ENCODE measurements at regions not wholly inside any gene's neighbourhood (a gene's known extent, or its start where the extent isn't known, plus 50 kb on each side); places are given as distances from the start of the nearest gene placed in this dataset.
A peak's percentile ranks its signal among the peaks of the same experiment; 100 is the strongest.

GRCh38 chrY:15415165-15415564, 890.8 kb downstream of the NLGN4Y start:
- ATAC-seq (ENCODE audit: low FRiP score in 2 of 2) (no peak), DNase-seq (no peak)
- TF ChIP-seq POLR2AphosphoS5 (IDR thresholded peaks at IDR 0.05): no peak
- no peak for TF ChIP-seq EP300 (IDR thresholded peaks at IDR 0.05)
- TF ChIP-seq CTCF (IDR thresholded peaks at IDR 0.05): no peak
- no peak for TF ChIP-seq POLR2A (IDR thresholded peaks at IDR 0.05)
- no peaks in the 10 kb centered on the region for H3K9me3 ChIP-seq
- no peaks in the 10 kb centered on the region for H3K4me1 ChIP-seq
- H3K27me3 ChIP-seq: no peaks in the 10 kb centered on the region
- 92% methylated on average over 1 of the region's 1 CpG; no CpG with 5 or more reads in 1 of the 2 donors for WGBS, 2 donors
- no peak overlapping the region for H3K4me3 ChIP-seq
- no peaks in the 10 kb centered on the region for H3K36me3 ChIP-seq
- no peak overlapping the region for H3K27ac ChIP-seq

- H3K27me3 ChIP-seq: no peaks in the 10 kb centered on the region
- H3K27ac ChIP-seq: no peak overlapping the region
- no peaks in the 10 kb centered on the region for H3K36me3 ChIP-seq
- no peaks in the 10 kb centered on the region for H3K9me3 ChIP-seq
- TF ChIP-seq POLR2A (IDR thresholded peaks at IDR 0.05) (no peak), POLR2AphosphoS5 (IDR thresholded peaks at IDR 0.05) (no peak), CTCF (IDR thresholded peaks at IDR 0.05) (no peak), EP300 (IDR thresholded peaks at IDR 0.05) (no peak)
- H3K4me3 ChIP-seq: no peak overlapping the region
- no peak for ATAC-seq (ENCODE audit: low FRiP score in 2 of 2)
- no peaks in the 10 kb centered on the region for H3K4me1 ChIP-seq
- no peak for DNase-seq
Measured at GRCh38 chrY:15418613-15419012, 894.3 kb downstream of the NLGN4Y start.

DNA sequence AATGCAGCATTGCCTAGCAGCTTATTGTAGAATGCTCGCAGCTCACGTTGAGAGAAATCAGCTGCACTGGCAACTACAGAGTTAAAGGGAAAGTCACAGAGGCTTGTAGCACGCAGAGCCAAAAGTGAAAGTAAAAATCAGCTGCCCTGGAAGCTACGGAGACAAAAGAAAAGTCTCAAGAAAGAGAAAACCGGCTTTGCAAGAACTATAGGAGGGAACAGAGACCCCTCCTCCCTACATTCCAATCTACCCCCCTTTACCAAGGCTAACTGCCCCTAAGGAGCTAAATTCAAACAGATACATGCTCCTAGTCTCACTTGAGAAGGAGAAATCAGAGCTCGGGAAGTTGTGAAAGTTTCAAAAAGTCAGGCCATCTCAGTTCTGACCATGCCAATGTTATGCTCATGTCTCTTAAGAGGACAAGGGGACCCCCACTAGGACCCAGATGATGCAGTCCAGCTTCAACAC, 900.4 kb downstream of the NLGN4Y start:
- no peak for TF ChIP-seq CTCF (IDR thresholded peaks at IDR 0.05)
- TF ChIP-seq EP300 (IDR thresholded peaks at IDR 0.05): no peak
- TF ChIP-seq POLR2A (IDR thresholded peaks at IDR 0.05): no peak
- no peak for TF ChIP-seq POLR2AphosphoS5 (IDR thresholded peaks at IDR 0.05)
- Histone ChIP-seq H3K27ac (peak overlapping the region in 2 of 4 donors; percentile 39 to 48), H3K4me3 (peak overlapping the region in 2 of 4 donors; percentile 45 to 46), H3K27me3 (no peaks in the 10 kb centered on the region), H3K9me3 (no peaks in the 10 kb centered on the region), H3K4me1 (no peaks in the 10 kb centered on the region), H3K36me3 (no peaks in the 10 kb centered on the region)
- WGBS, 2 donors: 0% methylated on average over 6 of the region's 6 CpGs; no CpG with 5 or more reads in 1 of the 2 donors
- ATAC-seq (ENCODE audit: low FRiP score in 2 of 2) (peak in 1 of 2 donors; percentile 52), DNase-seq (no peak)

DNA sequence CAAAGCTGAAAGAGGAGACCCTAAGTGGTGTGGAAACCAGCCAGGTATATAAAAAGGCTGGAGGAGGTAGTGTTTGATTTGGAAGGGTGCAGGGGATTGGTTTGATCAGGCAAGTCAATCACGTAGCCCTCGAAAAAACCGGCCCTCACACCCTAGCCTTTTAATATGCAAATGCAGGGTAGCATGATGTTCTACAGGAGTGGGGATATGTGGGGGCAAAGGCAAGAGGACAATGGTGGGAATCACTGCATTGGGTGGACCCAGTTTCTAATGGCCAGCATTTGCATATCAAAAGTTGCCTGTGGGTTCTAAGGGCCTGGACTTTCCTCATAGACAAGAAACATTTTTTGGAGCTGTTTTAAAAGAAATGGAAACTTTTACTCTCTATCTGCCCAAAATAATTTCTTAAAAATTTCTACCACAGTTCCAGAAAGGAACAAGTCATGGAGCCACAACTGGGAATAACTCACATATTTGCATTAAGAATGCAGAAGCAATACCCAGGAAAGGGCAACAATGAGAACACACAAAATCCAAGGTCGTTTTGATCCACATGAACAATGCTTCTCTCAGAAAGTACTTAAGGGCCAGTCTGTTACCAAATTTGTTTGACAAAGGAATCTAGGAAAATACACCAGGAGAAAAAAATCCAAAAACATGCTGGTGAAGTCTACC, 915.8 kb downstream of the NLGN4Y start:
- Histone ChIP-seq H3K27me3 (no peaks in the 10 kb centered on the region), H3K9me3 (no peaks in the 10 kb centered on the region), H3K4me1 (no peaks in the 10 kb centered on the region), H3K36me3 (no peaks in the 10 kb centered on the region), H3K27ac (no peak overlapping the region), H3K4me3 (no peak overlapping the region)
- 75% methylated on average over 4 of the region's 4 CpGs; no CpG with 5 or more reads in 1 of the 2 donors for WGBS, 2 donors
- no peak for DNase-seq
- ATAC-seq (ENCODE audit: low FRiP score in 2 of 2): no peak
- TF ChIP-seq POLR2AphosphoS5 (IDR thresholded peaks at IDR 0.05): no peak
- TF ChIP-seq EP300 (IDR thresholded peaks at IDR 0.05): no peak
- no peak for TF ChIP-seq POLR2A (IDR thresholded peaks at IDR 0.05)
- no peak for TF ChIP-seq CTCF (IDR thresholded peaks at IDR 0.05)

All from upper lobe of left lung (tissue), 6 donors.